Stimulated activated memory B cell treated with anti-CD40 and anti-IgM and Interleukin-4, amounts not matched to agents 10 μg/mL and 1 μg/mL and 100 μg/mL, for 72 hours (primary cell): ENCODE measurements at regions not wholly inside any gene's neighbourhood (a gene's known extent, or its start where the extent isn't known, plus 50 kb on each side); places are given as distances from the start of the nearest gene placed in this dataset.

ENCODE experiments used
- ATAC-seq: fragments of 150-1000 bp; cut with Tn5 transposase; 2 replicates; pipeline ENCODE4 v1.10.0; 2021
- H3K27ac Mint-ChIP-seq: one replicate; pipeline ENCODE4 v1.8.0; 2022; ENCODE audit warnings: mild to moderate bottlenecking, mixed read lengths
- H3K27me3 Mint-ChIP-seq: one replicate; pipeline ENCODE4 v1.8.0; 2022; ENCODE audit warnings: mixed read lengths
- H3K36me3 Mint-ChIP-seq: one replicate; pipeline ENCODE4 v1.8.0; 2022; ENCODE audit warnings: mixed read lengths
- H3K4me1 Mint-ChIP-seq: one replicate; pipeline ENCODE4 v1.8.0; 2022; ENCODE audit warnings: mixed read lengths
- H3K4me3 Mint-ChIP-seq: one replicate; pipeline ENCODE4 v1.8.0; 2022; ENCODE audit warnings: mild to moderate bottlenecking, moderate library complexity, mixed read lengths
- H3K9me3 Mint-ChIP-seq: one replicate; pipeline ENCODE4 v1.8.0; 2022; ENCODE audit warnings: mixed read lengths

DNA sequence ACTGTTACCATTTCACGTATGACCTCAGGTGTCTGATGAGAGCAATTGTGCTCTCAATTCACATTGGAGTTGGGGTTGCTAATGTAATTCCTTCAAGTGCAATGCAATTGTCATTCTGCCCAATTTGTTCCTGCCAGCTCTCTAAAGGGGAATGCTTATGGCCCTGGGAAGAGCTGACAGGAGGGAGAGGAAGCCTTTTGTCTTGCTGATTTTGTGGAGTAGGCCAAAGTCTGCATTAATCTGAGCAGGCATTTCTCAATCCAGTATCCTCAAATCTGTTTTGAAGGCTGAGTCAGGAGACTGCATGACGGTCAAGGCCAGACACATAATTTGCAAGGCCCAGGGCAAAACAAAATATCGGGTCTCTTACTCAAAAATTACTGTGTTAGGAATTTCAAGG is 326.4 kb upstream of the SPHKAP start:
- no peaks in the 10 kb centered on the region for H3K4me1 Mint-ChIP-seq
- no peak overlapping the region for H3K4me3 Mint-ChIP-seq
- peaks cover 16% of the 10 kb centered on the region for H3K9me3 Mint-ChIP-seq
- H3K27ac Mint-ChIP-seq = no peak overlapping the region
- no peaks in the 10 kb centered on the region for H3K27me3 Mint-ChIP-seq
- no peak for ATAC-seq
- H3K36me3 Mint-ChIP-seq = no peaks in the 10 kb centered on the region

DNA sequence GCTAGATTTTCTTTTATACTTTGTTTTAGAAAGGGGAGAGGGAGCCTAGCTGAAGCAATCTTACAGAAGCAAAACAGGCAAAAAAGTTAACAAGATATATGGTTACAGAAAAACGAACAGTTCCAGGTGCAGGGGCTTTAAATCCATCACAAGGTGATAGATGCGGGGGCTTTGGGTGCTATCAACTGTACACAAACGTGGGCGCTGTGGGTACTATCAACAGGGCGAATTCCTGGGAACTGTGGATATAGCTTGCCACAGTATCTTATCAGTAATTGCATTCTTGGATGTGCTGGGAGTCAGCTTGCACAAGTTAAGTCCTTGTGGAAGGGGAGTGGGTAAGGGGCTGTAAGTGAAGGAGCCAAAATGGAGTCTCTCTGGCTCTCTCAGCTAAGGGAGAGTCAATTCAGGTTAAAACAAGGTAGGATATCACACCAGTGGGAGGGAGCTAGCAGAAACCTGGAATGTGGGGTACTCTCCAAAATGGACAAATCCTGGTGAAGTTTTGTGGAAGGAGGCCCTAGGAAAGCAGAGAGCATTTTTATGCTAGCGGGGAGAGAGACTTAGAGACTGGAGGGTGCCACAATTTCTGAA is 325.8 kb upstream of the SPHKAP start:
- Mint-ChIP-seq H3K9me3 (peaks cover 16% of the 10 kb centered on the region), H3K27ac (no peak overlapping the region), H3K27me3 (no peaks in the 10 kb centered on the region), H3K36me3 (no peaks in the 10 kb centered on the region), H3K4me1 (no peaks in the 10 kb centered on the region), H3K4me3 (no peak overlapping the region)
- ATAC-seq = no peak

DNA sequence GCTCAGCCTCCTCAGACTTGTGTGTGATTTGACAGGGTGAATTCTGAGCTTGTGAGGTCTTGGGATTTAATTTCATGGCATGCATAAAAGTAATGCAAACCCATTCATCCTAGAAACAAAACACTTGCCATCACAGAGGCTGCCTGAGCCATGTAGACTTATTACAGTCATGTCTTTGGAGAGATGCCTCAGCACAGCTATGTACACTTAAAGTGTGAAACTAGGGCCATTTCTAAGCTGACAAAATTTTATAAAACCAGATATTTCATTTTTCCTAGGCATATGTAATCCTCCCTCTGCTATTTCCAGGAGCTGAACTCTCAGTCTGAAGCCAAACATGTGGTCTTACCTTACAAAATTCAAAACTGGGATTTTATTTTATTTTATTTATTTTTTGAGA is 322.2 kb upstream of the SPHKAP start:
- no peaks in the 10 kb centered on the region for H3K4me1 Mint-ChIP-seq
- H3K36me3 Mint-ChIP-seq = no peaks in the 10 kb centered on the region
- ATAC-seq = no peak
- H3K27me3 Mint-ChIP-seq = no peaks in the 10 kb centered on the region
- H3K27ac Mint-ChIP-seq = no peak overlapping the region
- H3K4me3 Mint-ChIP-seq = no peak overlapping the region
- peaks cover 14% of the 10 kb centered on the region for H3K9me3 Mint-ChIP-seq

DNA sequence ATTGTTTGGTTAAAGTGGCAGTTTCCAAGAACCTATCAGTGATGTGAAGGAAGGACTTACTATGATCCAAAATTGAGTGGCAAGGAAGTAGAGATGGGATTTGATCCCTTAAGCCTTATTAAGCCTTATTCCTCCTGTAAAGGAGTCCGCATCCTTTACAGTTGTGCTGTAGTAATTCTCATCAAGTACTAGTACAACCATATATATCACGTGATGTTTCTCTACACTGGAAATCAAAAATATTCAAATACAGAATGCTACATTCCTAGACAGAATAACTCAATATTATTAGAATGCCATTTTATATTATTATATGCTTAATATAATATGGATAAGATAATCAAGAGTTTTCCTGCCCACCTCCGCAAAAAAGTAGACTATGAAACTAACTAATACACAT is 312.4 kb upstream of the SPHKAP start:
- Mint-ChIP-seq H3K27ac (no peak overlapping the region), H3K4me1 (no peaks in the 10 kb centered on the region), H3K36me3 (no peaks in the 10 kb centered on the region), H3K9me3 (peaks cover 3% of the 10 kb centered on the region), H3K27me3 (no peaks in the 10 kb centered on the region), H3K4me3 (no peak overlapping the region)
- ATAC-seq = no peak

DNA sequence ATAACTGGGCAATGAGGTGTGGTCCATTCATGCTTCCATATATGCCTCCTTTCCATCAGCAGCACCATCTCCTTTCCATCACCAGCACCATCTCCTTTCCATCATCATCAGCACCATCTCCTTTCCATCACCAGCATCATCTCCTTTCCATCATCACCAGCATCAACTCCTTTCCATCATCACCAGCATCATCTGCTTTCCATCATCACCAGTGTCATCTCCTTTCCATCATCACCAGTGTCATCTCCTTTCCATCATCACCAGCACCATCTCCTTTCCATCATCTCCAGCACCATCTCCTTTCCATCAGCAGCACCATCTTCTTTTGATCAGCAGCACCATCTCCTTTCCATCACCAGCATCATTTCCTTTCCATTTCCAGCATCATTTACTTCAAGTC is 297.5 kb upstream of the SPHKAP start:
- Mint-ChIP-seq H3K4me1 (no peaks in the 10 kb centered on the region), H3K9me3 (peaks cover 5% of the 10 kb centered on the region), H3K27me3 (no peaks in the 10 kb centered on the region), H3K36me3 (no peaks in the 10 kb centered on the region), H3K27ac (no peak overlapping the region), H3K4me3 (no peak overlapping the region)
- no peak for ATAC-seq

DNA sequence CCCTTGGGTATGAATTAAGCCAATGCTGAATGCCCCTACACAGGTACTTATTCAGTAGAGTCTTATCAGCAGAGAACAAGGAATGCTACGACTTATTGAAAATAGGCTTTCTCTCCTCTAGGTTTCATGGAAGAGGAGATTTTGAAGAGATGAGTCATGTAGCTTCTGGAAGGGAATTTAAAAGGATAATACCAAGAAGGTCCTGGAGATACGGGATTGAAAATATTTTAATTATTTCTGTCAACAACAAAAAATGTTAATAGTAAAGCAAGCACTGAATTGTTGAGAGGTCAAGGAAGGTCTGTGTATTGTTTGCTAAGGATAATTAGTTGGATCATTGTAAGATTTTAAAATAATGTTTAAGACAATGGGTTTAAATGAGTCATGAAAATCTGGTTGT is 293.0 kb upstream of the SPHKAP start:
- ATAC-seq = no peak
- H3K27ac Mint-ChIP-seq = no peak overlapping the region
- H3K4me1 Mint-ChIP-seq = no peaks in the 10 kb centered on the region
- H3K9me3 Mint-ChIP-seq = peaks cover 10% of the 10 kb centered on the region
- no peaks in the 10 kb centered on the region for H3K36me3 Mint-ChIP-seq
- no peak overlapping the region for H3K4me3 Mint-ChIP-seq
- H3K27me3 Mint-ChIP-seq = no peaks in the 10 kb centered on the region

DNA sequence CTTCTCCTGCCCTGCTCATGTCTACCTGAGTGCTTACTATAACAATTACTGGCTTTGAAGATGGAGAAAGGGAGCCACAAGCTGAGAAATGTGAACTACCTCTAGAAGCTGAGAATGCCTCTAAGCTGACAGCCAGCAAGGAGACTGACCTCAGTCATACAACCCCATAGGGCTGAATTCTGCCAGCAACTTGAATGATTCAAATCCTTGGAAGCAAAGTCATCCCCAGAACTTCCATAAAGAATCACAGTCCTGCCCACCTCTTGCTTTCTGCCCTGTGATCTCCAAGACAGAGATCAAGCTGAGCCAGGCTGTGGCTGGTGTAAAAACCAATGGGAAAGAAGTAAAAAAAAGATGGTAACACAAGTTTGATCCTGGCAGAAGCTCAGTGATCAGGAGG is 288.2 kb upstream of the SPHKAP start:
- H3K27ac Mint-ChIP-seq = no peak overlapping the region
- no peak for ATAC-seq

DNA sequence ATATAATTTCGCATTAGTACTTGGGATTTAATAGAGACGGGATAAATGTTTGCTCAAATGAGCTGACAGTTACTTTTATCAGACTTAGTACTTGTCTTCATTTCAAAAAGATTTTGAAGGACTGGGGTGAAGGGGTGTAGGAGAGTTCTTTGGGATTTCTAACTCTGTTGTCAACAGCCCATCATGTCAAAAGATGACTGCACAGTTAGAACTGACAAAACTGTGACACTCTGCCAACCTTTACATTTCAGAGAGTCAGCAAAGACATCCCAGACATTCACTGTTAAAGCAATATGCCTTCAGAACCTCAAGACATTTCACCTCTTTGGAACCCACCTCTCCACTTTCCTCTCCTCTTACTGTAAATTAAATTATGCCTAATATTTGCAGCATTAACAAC is 285.4 kb upstream of the SPHKAP start:
- Mint-ChIP-seq H3K9me3 (peaks cover 8% of the 10 kb centered on the region), H3K36me3 (no peaks in the 10 kb centered on the region), H3K27me3 (no peaks in the 10 kb centered on the region), H3K27ac (no peak overlapping the region), H3K4me1 (no peaks in the 10 kb centered on the region), H3K4me3 (no peak overlapping the region)
- ATAC-seq = no peak

More for the DNA sequence above, 288.2 kb upstream of the SPHKAP start:
- Mint-ChIP-seq H3K36me3 (no peaks in the 10 kb centered on the region), H3K27me3 (no peaks in the 10 kb centered on the region), H3K4me3 (no peak overlapping the region), H3K4me1 (no peaks in the 10 kb centered on the region), H3K9me3 (peaks cover 5% of the 10 kb centered on the region)

DNA sequence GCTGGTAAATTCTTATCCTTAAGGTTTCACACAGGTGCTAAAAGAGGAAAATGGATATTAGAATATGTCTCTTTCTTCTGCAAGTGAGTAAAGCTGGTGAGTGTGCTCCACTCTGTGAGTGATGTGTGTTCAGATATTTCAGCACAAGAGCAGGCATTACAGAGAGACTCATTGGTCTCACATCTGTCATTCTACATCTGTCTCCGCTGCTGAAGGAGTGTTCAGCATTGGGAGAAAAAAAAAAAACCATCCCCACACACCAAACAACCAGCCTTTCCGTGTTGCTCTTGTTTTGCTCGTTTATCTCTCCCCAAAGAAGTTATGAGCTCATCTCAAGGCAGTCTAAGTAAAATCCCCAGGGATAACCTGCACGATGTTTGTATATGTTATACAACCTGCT is 283.9 kb upstream of the SPHKAP start:
- Mint-ChIP-seq H3K4me1 (no peaks in the 10 kb centered on the region), H3K27me3 (no peaks in the 10 kb centered on the region), H3K36me3 (no peaks in the 10 kb centered on the region), H3K4me3 (no peak overlapping the region), H3K27ac (no peak overlapping the region), H3K9me3 (peaks cover 3% of the 10 kb centered on the region)
- no peak for ATAC-seq

DNA sequence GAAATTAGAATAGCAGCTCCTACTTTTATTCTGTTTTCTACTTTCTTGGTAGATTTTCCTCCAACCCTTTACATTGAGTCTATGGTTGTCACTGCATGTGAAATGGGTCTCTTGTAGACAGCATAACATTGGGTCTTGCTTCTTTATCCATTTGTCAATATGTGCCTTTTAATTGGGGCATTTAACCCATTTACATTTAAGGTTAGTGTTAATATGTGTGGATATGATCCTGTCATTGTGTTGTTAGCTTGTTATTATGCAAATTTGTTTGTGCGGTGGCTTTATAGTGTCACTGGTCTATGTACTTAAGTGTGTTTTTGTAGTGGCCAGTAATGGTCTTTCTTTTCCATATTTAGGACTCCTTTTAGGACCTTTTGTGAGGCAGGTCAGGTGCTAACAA is 276.9 kb upstream of the SPHKAP start:
- no peak overlapping the region for H3K4me3 Mint-ChIP-seq

DNA sequence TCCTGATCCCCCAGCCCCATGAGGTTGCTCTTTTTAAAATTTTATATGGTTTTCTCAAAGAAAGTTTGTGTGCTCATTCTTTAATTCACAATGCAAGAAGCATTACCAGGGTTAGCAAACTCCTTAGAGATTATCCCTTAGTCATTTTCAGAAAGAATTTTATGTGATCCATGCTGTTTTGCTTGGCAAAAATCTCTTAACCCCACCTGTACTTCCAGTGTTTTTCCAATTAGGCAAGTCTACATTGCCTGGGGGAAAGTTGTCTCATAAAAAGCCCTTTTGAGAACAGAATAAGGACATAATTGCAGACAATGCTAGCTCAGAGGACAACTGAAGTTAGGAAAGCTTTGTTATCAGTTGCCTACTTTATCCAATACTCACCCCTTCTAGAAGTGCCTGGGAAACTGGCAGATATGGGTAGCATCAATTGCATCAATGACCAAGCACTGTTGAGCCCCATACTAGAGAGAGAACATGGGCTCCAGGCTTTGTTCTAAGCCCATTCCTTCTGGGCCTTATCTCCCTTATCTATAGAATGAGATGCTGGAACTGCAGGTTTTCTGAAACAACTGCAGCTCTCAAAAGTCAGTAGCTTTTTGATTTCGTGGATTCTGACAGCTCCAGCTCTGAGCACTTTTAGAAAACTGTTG is 265.9 kb upstream of the SPHKAP start:
- Mint-ChIP-seq H3K4me1 (no peaks in the 10 kb centered on the region), H3K27me3 (no peaks in the 10 kb centered on the region), H3K9me3 (peaks cover 3% of the 10 kb centered on the region), H3K36me3 (no peaks in the 10 kb centered on the region), H3K27ac (no peak overlapping the region), H3K4me3 (no peak overlapping the region)
- ATAC-seq = no peak

More for the DNA sequence above, 276.9 kb upstream of the SPHKAP start:
- H3K36me3 Mint-ChIP-seq = no peaks in the 10 kb centered on the region
- ATAC-seq = no peak
- no peaks in the 10 kb centered on the region for H3K27me3 Mint-ChIP-seq
- no peaks in the 10 kb centered on the region for H3K4me1 Mint-ChIP-seq
- H3K27ac Mint-ChIP-seq = no peak overlapping the region
- H3K9me3 Mint-ChIP-seq = peaks cover 24% of the 10 kb centered on the region

DNA sequence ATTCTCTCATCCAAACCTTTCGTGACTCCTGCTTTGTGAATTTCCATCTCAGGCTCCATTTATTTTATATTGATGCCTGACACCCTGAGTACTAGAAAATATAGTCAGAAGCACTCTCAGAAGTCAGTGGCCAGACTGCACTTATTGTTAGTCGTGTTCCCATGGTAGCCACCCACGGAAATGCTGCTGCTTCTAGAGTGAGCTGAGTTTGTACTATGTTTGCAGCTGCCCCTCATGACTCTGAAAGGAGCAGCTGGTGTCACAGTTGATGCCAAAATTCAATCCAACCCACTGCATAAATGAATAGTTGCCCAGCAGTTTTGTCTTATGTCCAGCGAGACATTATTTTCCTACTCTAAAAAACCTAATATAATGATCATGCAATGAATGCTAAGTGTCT is 265.2 kb upstream of the SPHKAP start:
- peaks cover 3% of the 10 kb centered on the region for H3K9me3 Mint-ChIP-seq
- no peaks in the 10 kb centered on the region for H3K36me3 Mint-ChIP-seq
- H3K4me1 Mint-ChIP-seq = no peaks in the 10 kb centered on the region
- no peaks in the 10 kb centered on the region for H3K27me3 Mint-ChIP-seq
- H3K27ac Mint-ChIP-seq = no peak overlapping the region
- ATAC-seq = no peak
- no peak overlapping the region for H3K4me3 Mint-ChIP-seq

DNA sequence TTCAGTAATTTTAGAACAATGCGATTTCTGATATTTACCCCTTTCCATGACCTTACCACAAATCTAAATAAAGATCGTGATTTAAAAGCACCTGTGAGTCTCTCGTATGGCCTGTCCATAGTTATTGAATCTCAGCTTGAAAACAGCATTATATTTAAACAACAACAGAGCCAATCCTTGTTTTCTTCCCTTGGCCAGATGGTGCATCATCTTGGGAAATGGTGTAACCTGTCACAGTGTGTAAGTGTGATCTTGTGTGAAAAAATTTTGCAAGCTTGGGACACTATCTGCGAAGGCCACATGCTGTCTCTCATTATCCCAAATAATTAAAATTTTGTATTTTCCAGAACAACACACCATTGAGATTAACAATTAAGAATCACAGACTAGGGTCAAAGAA is 262.7 kb upstream of the SPHKAP start:
- H3K4me1 Mint-ChIP-seq = no peaks in the 10 kb centered on the region
- H3K9me3 Mint-ChIP-seq = no peaks in the 10 kb centered on the region
- no peak overlapping the region for H3K4me3 Mint-ChIP-seq
- H3K27me3 Mint-ChIP-seq = no peaks in the 10 kb centered on the region
- no peak overlapping the region for H3K27ac Mint-ChIP-seq
- no peak for ATAC-seq
- H3K36me3 Mint-ChIP-seq = no peaks in the 10 kb centered on the region

DNA sequence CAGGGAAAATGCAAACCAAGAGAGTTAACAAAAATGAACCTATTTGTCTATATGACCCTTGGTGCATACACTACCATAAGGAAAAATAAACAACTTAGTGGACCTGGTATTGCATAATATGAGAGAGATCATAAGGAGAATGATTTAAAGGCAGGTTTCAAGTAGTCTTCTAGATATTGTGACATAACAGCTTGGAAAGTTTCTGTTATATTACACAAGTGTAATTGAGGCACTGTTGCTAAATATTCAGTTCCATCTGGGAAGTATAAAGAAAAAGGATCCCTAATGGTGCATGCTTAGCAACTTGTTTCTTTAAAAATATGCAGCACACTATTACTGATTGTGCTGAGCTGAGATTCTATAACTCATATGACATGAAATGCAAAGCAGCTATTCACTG is 252.2 kb upstream of the SPHKAP start:
- Mint-ChIP-seq H3K4me3 (no peak overlapping the region), H3K27ac (no peak overlapping the region), H3K27me3 (no peaks in the 10 kb centered on the region), H3K9me3 (peaks cover 9% of the 10 kb centered on the region), H3K36me3 (no peaks in the 10 kb centered on the region), H3K4me1 (no peaks in the 10 kb centered on the region)
- ATAC-seq = no peak

DNA sequence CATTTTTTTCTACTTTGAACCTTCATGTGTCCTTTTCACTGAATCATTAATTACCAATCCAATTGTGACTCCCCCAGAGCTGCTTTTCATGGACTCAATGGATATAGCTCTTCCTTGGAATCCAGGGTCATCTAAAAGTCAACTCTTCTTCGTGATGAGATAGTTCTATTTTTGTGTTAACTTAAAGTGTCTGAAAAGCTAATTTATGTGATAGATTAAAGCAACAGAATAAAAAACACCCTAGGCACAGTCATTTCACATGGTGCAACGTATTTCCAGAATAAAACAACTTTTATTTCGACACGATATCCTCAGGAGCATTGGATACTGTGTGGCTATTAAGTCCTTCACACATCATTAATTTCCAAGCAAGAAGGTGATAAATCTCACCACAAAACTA is 250.6 kb upstream of the SPHKAP start:
- no peaks in the 10 kb centered on the region for H3K27me3 Mint-ChIP-seq
- H3K36me3 Mint-ChIP-seq = no peaks in the 10 kb centered on the region
- H3K4me1 Mint-ChIP-seq = no peaks in the 10 kb centered on the region
- H3K27ac Mint-ChIP-seq = no peak overlapping the region
- no peak for ATAC-seq
- no peak overlapping the region for H3K4me3 Mint-ChIP-seq
- H3K9me3 Mint-ChIP-seq = peaks cover 13% of the 10 kb centered on the region

DNA sequence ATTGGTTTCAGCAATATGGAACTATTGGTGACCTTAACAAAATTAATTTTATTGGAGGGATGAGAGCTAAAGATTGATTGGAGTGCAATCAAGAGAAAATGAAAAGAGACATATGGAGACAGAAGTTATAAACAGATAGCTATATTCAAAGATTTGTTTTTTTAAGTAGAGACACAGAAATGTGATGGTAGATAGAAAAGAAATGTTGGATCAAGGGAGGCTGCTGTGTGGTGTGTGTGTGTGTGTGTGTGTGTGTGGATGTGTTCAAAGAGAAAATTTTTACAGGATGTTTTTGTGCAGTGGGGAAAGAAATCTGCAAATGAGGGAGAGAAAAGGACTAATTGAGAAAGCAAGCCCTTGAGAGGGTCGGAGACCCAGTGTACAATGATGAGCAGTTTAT is 249.5 kb upstream of the SPHKAP start:
- no peak overlapping the region for H3K27ac Mint-ChIP-seq
- ATAC-seq = no peak
- no peaks in the 10 kb centered on the region for H3K36me3 Mint-ChIP-seq
- H3K27me3 Mint-ChIP-seq = no peaks in the 10 kb centered on the region
- peaks cover 13% of the 10 kb centered on the region for H3K9me3 Mint-ChIP-seq
- no peaks in the 10 kb centered on the region for H3K4me1 Mint-ChIP-seq
- H3K4me3 Mint-ChIP-seq = no peak overlapping the region
